Fibroblast of villous mesenchyme (primary cell): ENCODE measurements at regions not wholly inside any gene's neighbourhood (a gene's known extent, or its start where the extent isn't known, plus 50 kb on each side); places are given as distances from the start of the nearest gene placed in this dataset.
A peak's percentile ranks its signal among the peaks of the same experiment; 100 is the strongest.

Experiments
- DNase-seq: peaks from one replicate; pipeline ENCODE4 v3.0.0-alpha.2; 2010; ENCODE audit warnings: low read depth
- H3K4me3 ChIP-seq: 2 replicates; pipeline ENCODE4 v1.5.1; 2011; ENCODE audit warnings: low read depth, mild to moderate bottlenecking, low read length
- TF ChIP-seq, protein P1 (sequence below): IDR thresholded peaks from 2 replicates; pipeline ENCODE4 v1.5.1; 2012; ENCODE audit warnings: low read depth, mild to moderate bottlenecking, low read length; ENCODE audit not compliant: insufficient read depth

DNA sequence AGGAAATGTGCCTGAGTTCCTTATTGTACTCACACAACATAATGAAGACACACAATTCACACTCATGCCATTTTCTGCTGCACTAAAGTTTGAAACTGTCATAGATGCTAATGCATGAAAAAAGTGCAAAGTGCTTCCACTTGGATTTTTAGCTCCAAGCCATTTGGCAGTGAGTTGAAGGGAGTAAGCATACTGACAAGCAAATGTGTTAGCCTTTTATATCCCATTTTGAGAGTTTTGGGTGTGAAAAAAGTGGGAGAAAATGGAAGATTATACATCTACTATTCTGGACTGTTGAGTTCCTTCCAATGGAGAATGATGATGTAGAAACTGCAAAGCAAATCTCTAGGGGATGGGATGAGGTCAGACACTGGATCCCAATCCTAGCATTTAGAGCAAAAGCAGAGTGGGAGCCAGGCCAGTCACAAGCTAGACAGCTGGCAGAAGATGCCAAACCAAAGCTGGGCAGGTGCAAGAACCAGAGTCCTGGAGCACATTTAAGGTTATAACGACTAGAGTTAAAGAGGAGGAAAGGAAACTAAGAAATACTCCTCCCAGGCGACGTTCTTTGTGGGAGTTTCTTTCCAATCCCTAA, 216.8 kb downstream of the FBXO8 start:
- DNase-seq: no peak
- no peak overlapping the region for H3K4me3 ChIP-seq
- TF ChIP-seq, protein P1, sequence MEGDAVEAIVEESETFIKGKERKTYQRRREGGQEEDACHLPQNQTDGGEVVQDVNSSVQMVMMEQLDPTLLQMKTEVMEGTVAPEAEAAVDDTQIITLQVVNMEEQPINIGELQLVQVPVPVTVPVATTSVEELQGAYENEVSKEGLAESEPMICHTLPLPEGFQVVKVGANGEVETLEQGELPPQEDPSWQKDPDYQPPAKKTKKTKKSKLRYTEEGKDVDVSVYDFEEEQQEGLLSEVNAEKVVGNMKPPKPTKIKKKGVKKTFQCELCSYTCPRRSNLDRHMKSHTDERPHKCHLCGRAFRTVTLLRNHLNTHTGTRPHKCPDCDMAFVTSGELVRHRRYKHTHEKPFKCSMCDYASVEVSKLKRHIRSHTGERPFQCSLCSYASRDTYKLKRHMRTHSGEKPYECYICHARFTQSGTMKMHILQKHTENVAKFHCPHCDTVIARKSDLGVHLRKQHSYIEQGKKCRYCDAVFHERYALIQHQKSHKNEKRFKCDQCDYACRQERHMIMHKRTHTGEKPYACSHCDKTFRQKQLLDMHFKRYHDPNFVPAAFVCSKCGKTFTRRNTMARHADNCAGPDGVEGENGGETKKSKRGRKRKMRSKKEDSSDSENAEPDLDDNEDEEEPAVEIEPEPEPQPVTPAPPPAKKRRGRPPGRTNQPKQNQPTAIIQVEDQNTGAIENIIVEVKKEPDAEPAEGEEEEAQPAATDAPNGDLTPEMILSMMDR: no peak

DNA sequence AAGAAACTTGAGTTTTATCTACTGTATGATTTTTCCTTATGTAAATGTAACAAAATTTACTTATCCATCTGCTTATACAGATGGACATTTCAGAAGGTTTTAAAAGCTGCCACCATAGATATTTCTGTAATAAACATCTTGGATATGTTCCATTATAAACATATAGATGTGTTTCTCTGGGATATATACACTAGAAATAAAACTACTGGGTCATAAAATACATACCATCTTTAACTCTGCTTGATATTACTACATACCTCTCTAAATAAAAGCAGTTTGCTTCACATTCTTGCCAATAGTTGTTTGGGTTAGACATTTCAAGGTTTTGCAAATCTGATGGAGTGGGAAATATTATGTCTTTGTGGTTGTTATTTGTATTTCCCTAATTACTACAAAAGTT, 220.6 kb downstream of the FBXO8 start:
- peak; percentile 76 for DNase-seq
- TF ChIP-seq, protein P1: no peak
- no peak overlapping the region for H3K4me3 ChIP-seq

DNA sequence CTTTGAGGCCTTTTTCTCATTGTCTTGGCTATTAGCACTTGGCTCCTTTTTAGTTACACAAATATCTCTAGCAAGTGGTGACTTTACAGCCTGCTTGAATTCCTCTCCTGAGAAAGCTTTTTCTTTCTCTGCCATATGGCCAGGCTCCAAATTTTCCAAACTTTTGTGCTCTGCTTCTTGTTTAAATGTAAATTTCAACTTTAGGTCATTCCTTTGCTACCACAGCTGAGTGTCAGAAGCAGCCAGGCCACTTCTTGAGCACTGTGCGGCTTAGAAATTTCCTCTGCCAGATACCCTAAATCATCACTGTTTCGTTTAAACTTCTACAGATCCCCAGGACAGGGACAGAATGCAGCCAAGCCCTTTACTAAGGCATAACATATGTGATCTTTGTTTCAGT, 222.4 kb downstream of the FBXO8 start:
- DNase-seq: peak; percentile 61
- TF ChIP-seq, protein P1: no peak
- H3K4me3 ChIP-seq: no peak overlapping the region

DNA sequence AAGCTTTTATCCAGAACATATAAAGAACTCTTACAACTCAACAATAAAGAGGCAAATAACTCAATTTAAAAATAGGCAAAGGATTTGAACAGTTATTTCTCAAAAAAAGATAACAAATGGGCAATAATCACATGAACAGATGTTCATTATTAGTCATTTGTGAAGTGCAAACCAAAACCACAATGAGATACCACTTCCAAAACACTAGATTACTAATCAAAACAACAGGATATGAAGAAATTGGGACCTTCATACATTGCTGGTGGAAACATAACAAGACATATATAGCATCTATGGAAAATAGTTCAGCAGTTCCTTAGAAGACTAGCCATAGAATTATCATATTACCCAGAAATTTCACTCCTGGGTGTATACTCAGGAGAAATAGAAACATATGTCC, 224.6 kb downstream of the FBXO8 start:
- TF ChIP-seq, protein P1: no peak
- DNase-seq: peak; percentile 86
- H3K4me3 ChIP-seq: no peak overlapping the region

DNA sequence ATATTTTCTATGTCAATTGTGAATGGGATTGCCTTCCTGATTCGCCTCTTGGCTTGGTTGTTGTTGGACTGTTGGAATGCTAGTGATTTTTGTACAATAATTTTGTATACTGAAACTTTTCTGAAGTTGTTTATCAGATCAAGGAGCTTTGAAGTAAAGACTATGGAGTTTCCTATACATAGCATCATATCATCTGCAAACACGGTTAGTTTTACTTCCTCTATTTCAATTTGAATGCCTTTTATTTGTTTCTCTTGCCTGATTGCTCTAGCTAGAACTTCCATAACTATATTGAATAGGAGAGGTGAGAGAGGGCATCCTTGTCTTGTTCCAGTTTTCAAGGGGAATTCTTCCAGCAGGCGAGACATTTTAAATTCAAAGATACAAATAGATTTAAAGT, 226.5 kb downstream of the FBXO8 start:
- TF ChIP-seq, protein P1: no peak
- no peak overlapping the region for H3K4me3 ChIP-seq
- DNase-seq: no peak

DNA sequence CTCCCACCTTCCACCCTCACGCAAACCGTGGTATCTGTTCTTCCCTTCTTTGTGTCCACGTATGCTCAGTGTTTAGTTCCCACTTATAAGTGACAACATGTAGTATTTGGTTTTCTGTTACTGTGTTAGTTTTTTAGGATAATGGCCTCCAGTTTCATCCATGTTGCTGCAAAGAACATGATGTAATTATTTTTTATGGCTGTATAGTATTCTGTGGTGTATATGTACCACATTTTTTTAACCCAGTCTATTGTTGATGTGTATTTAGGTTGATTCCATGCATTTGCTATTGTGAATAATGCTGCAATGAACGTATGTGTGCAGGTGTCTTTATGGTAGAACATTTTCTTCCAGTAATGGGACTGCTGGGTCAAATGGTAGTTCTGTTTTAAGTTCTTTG, 228.1 kb downstream of the FBXO8 start:
- H3K4me3 ChIP-seq: no peak overlapping the region
- DNase-seq: no peak
- TF ChIP-seq, protein P1: no peak

DNA sequence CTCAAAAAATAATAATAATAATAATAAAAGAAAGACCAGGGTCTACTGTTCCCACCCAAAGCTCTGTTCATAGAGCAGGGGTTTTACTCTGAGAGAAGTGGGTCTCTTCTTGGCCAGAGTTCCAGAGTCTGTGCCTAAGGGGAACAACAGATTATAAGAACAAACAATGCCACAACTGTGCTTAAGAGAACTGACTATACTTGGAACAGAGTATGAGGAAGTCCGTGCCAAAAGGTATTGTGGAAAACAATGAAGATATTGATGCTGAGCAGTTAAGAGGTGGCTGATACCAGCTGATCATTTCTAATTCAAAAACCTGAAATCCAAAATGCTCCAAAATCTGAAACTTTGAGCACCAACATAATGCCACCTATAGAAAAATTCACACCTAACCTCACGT, 229.6 kb downstream of the FBXO8 start:
- no peak overlapping the region for H3K4me3 ChIP-seq
- DNase-seq: no peak
- TF ChIP-seq, protein P1: no peak
